Nephron progenitor cell (in vitro differentiated cells): ENCODE measurements at regions not wholly inside any gene's neighbourhood (a gene's known extent, or its start where the extent isn't known, plus 50 kb on each side); places are given as distances from the start of the nearest gene placed in this dataset.

Experiments
- DNase-seq: peaks from one replicate; pipeline ENCODE4 v3.0.0; 2021
- H3K27ac Mint-ChIP-seq: 2 replicates; pipeline ENCODE4 v1.8.0; 2021; ENCODE audit warnings: mild to moderate bottlenecking, moderate library complexity, mixed read lengths
- H3K27me3 Mint-ChIP-seq: 2 replicates; pipeline ENCODE4 v1.8.0; 2021; ENCODE audit warnings: mild to moderate bottlenecking, low read depth, mixed read lengths; ENCODE audit not compliant: poor library complexity
- H3K36me3 Mint-ChIP-seq: 2 replicates; pipeline ENCODE4 v1.8.0; 2021; ENCODE audit warnings: low read depth, mixed read lengths
- H3K4me1 Mint-ChIP-seq: 2 replicates; pipeline ENCODE4 v1.8.0; 2021; ENCODE audit warnings: mixed read lengths
- H3K4me3 Mint-ChIP-seq: 2 replicates; pipeline ENCODE4 v1.8.0; 2021; ENCODE audit warnings: mild to moderate bottlenecking, moderate library complexity, mixed read lengths
- H3K9me3 Mint-ChIP-seq: 2 replicates; pipeline ENCODE4 v1.8.0; 2021; ENCODE audit warnings: mild to moderate bottlenecking, moderate library complexity, mixed read lengths
- TF ChIP-seq, protein P1 (sequence below): fragments of 200-600 bp; sonication (generic); IDR thresholded peaks from 2 replicates; pipeline ENCODE4 v1.5.0; 2021; ENCODE audit warnings: antibody characterized with exemption

DNA sequence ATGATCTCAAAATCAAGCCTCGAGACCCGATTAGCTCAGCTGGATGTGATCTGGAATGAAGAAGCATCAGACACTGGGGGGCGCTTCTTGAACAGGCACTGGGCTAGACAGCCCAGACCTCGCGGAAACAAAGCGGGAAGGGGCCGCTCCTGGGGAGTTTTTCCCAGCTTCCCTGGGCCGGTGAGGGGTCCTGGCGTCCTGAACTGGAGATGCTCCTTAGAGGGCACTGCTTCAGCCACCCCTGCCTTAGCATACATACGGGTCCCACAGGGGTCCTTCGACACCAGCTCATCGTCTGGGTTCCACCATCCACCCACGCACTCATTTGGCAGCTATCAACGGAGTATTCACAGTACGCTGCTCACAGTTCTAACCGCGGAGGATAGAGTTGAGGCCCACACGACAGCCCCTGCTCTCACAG, 146.7 kb downstream of the TSN start:
- no peaks in the 10 kb centered on the region for H3K9me3 Mint-ChIP-seq
- TF ChIP-seq, protein P1, sequence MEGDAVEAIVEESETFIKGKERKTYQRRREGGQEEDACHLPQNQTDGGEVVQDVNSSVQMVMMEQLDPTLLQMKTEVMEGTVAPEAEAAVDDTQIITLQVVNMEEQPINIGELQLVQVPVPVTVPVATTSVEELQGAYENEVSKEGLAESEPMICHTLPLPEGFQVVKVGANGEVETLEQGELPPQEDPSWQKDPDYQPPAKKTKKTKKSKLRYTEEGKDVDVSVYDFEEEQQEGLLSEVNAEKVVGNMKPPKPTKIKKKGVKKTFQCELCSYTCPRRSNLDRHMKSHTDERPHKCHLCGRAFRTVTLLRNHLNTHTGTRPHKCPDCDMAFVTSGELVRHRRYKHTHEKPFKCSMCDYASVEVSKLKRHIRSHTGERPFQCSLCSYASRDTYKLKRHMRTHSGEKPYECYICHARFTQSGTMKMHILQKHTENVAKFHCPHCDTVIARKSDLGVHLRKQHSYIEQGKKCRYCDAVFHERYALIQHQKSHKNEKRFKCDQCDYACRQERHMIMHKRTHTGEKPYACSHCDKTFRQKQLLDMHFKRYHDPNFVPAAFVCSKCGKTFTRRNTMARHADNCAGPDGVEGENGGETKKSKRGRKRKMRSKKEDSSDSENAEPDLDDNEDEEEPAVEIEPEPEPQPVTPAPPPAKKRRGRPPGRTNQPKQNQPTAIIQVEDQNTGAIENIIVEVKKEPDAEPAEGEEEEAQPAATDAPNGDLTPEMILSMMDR = no peak
- H3K36me3 Mint-ChIP-seq = no peaks in the 10 kb centered on the region
- H3K27ac Mint-ChIP-seq = peak overlapping the region; percentile 51
- no peak overlapping the region for H3K4me3 Mint-ChIP-seq
- DNase-seq = no peak
- H3K27me3 Mint-ChIP-seq = peaks cover 12% of the 10 kb centered on the region
- peaks cover 14% of the 10 kb centered on the region for H3K4me1 Mint-ChIP-seq

DNA sequence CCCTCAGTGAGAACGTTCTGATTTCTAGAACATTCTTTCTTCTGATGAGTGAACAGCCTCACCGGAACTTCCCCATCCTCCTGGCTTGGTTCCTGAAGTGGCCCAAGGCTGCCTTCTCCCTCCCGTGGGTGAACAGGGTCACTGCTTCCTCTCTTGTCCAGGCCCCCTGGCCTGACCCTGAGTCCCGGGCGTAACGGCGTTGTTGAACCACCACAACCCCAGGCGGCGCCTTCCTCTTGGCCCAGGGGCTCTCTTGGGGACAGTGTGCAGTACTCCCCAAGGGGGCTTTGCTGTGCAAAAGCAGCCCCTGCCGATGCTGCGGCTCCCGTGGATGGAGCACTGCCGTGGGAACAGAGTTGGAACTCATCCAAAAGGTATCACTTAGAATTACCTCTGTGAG, 147.2 kb downstream of the TSN start:
- peak overlapping the region; percentile 51 for H3K27ac Mint-ChIP-seq
- DNase-seq = no peak
- H3K4me3 Mint-ChIP-seq = no peak overlapping the region
- no peaks in the 10 kb centered on the region for H3K9me3 Mint-ChIP-seq
- no peaks in the 10 kb centered on the region for H3K36me3 Mint-ChIP-seq
- TF ChIP-seq, protein P1 = no peak
- peaks cover 12% of the 10 kb centered on the region for H3K27me3 Mint-ChIP-seq
- H3K4me1 Mint-ChIP-seq = peaks cover 17% of the 10 kb centered on the region

DNA sequence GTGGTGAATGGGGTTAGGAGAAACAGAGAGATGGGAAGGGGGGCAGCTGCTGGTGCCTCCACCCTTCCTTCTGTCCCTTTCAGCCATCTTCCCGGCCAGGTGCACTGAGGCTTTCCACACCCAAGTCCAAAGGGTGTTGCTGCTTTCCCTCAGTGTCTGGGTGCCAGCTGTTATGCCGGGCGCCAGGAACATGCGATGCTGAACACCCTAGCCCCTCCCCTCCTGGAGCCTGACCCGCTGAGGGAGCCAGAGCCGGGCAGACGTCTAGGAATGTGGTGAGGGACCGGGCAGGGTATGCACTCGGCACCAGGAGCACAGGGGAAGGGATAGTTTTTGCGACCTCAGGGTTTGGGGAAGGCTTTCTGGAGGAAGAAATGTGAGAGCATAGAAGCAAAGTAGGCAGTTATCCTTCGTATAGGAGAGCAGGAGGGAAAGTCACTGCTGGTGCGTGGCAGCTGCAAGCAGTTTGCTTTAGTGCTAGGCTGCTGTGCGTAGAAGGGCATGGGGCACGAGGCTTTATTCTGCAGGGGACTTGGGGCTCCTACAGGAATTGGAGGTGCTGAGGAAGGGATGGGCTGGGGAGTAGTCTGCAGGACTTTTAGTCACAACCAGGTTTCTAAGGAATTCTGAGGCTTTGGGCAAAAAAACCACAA, 147.7 kb downstream of the TSN start:
- Mint-ChIP-seq H3K4me3 (no peak overlapping the region), H3K36me3 (no peaks in the 10 kb centered on the region), H3K9me3 (no peaks in the 10 kb centered on the region), H3K27ac (no peak overlapping the region), H3K27me3 (peaks cover 12% of the 10 kb centered on the region), H3K4me1 (peaks cover 22% of the 10 kb centered on the region)
- DNase-seq = no peak
- TF ChIP-seq, protein P1 = no peak

DNA sequence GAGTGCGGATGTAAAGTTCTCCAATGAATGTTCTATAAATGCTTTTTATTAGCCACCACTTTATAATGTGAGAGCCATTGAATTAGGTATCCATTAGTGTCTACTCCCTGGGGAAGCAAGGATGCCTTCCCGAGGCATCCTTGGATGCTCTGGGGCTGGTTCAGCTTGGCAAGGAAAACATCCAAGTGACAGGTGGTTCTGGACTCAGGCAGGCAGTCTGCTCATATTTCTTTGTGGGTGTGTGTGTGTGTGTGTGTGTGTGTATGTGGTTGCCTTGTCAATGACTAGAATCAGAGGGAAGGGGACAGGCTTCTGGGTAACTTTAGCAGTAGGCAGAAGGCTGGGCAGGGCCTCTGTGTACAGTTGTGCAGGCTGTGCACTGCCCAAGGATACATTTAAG, 149.2 kb downstream of the TSN start:
- H3K27me3 Mint-ChIP-seq = peaks cover 21% of the 10 kb centered on the region
- peaks cover 29% of the 10 kb centered on the region for H3K4me1 Mint-ChIP-seq
- no peaks in the 10 kb centered on the region for H3K36me3 Mint-ChIP-seq
- DNase-seq = no peak
- no peak overlapping the region for H3K4me3 Mint-ChIP-seq
- H3K27ac Mint-ChIP-seq = peak overlapping the region; percentile 19
- TF ChIP-seq, protein P1 = no peak
- H3K9me3 Mint-ChIP-seq = no peaks in the 10 kb centered on the region

DNA sequence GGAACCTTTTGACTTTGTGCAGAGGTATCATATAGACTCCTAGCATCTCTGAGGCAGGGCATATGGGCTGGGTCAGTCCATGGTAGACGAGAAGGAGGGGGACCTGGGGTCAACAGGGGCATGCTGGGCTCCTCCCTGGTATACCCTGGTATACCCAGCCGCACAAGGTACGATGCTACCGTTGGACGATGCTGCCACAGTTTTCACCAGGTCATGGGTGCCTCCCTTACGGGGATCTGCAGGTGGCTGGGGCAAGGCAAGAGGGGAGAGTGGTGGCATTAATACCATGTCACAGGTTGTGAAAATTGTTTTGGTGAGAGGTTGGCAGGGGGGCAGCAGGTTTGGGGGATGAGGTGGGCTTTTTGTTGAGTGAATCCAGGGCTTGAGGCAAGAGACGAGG, 149.8 kb downstream of the TSN start:
- Mint-ChIP-seq H3K4me1 (peaks cover 29% of the 10 kb centered on the region), H3K4me3 (no peak overlapping the region), H3K9me3 (no peaks in the 10 kb centered on the region), H3K27ac (no peak overlapping the region), H3K27me3 (peaks cover 24% of the 10 kb centered on the region), H3K36me3 (no peaks in the 10 kb centered on the region)
- DNase-seq = no peak
- TF ChIP-seq, protein P1 = no peak

DNA sequence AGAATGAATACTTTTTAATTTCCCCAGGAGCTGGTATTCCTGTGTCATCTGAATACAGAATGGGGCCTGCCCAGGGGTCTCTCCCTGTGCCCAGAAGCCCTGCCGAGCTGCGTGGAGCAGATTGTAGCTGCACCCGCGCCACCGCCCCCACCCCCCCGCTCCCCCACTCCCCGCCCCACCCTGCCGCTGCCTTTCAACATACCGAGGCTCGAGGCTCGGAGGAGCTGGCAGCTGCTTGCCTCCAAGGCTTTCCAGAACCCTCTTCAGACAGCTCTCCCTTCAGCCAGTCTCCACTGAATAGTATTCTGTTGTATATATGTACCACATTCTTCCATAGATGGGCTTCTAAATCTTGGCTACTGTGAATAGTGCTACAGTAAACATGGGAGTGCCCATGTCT, 150.7 kb downstream of the TSN start:
- TF ChIP-seq, protein P1 = no peak
- Mint-ChIP-seq H3K4me3 (no peak overlapping the region), H3K27me3 (peaks cover 28% of the 10 kb centered on the region), H3K36me3 (no peaks in the 10 kb centered on the region), H3K27ac (no peak overlapping the region), H3K4me1 (peaks cover 30% of the 10 kb centered on the region), H3K9me3 (no peaks in the 10 kb centered on the region)
- no peak for DNase-seq
